ENCODE measurements at regions not wholly inside any gene's neighbourhood (a gene's known extent, or its start where the extent isn't known, plus 50 kb on each side); places are given as distances from the start of the nearest gene placed in this dataset.

DNA sequence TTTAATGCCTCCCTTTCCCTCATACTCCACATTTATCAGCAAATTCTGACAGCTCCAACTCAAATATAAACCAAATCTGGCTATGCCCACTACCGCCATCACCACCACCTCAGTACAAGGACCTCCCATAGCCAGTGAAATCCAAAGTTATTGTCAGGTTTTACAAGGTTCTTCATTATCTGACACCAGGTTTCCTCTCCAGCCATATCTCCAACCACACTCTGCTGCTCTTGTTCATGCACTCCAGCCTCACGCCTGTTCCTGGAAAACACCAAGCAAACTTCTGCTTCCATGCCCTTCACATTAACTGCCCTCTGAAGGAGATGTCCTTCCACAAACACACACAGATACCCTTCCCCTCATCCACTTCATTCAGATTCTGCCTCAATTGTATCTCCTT lies 102.2 kb upstream of the MIR17HG start:
- H3K4me1 Mint-ChIP-seq = peaks cover 12% of the 10 kb centered on the region
- ATAC-seq (no peak), DNase-seq (ENCODE audit: low spot score) (no peak)
- H3K27ac Mint-ChIP-seq = no peak overlapping the region
- POLR2A ChIA-PET = interaction anchor here (0.7 kb wide), 1 partner anchor 42 kb away, joined by 4 read pairs; no protein-coding TSS in a partner anchor
- H3K27me3 Mint-ChIP-seq (ENCODE audit: low read depth) = no peaks in the 10 kb centered on the region
- CTCF ChIA-PET = no interaction called here
- TF ChIP-seq SMAD4 (CRISPR knock-in tag; IDR thresholded peaks at IDR 0.05) (no peak), NR2C2 (CRISPR knock-in tag; IDR thresholded peaks at IDR 0.05) (no peak), ZNF263 (CRISPR knock-in tag; IDR thresholded peaks at IDR 0.05; ENCODE audit: low read depth) (no peak), JAZF1 (CRISPR knock-in tag; IDR thresholded peaks at IDR 0.05) (no peak), ELF4 (CRISPR knock-in tag; IDR thresholded peaks at IDR 0.05; ENCODE audit: low read depth) (no peak), CREM (CRISPR knock-in tag; IDR thresholded peaks at IDR 0.05) (no peak)
- TF ChIP-seq, protein P1, sequence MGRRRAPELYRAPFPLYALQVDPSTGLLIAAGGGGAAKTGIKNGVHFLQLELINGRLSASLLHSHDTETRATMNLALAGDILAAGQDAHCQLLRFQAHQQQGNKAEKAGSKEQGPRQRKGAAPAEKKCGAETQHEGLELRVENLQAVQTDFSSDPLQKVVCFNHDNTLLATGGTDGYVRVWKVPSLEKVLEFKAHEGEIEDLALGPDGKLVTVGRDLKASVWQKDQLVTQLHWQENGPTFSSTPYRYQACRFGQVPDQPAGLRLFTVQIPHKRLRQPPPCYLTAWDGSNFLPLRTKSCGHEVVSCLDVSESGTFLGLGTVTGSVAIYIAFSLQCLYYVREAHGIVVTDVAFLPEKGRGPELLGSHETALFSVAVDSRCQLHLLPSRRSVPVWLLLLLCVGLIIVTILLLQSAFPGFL (CRISPR knock-in tag; IDR thresholded peaks at IDR 0.05; ENCODE audit: borderline replicate concordance) = no peak
- TF ChIP-seq, protein P2, sequence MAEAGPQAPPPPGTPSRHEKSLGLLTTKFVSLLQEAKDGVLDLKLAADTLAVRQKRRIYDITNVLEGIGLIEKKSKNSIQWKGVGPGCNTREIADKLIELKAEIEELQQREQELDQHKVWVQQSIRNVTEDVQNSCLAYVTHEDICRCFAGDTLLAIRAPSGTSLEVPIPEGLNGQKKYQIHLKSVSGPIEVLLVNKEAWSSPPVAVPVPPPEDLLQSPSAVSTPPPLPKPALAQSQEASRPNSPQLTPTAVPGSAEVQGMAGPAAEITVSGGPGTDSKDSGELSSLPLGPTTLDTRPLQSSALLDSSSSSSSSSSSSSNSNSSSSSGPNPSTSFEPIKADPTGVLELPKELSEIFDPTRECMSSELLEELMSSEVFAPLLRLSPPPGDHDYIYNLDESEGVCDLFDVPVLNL (CRISPR knock-in tag; IDR thresholded peaks at IDR 0.05; ENCODE audit: borderline replicate concordance, low read depth) = no peak
- TF ChIP-seq, protein P3, sequence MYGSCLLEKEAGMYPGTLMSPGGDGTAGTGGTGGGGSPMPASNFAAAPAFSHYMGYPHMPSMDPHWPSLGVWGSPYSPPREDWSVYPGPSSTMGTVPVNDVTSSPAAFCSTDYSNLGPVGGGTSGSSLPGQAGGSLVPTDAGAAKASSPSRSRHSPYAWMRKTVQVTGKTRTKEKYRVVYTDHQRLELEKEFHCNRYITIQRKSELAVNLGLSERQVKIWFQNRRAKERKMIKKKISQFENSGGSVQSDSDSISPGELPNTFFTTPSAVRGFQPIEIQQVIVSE (CRISPR knock-in tag; IDR thresholded peaks at IDR 0.05; ENCODE audit: borderline replicate concordance) = no peak
- TF ChIP-seq, protein P4, sequence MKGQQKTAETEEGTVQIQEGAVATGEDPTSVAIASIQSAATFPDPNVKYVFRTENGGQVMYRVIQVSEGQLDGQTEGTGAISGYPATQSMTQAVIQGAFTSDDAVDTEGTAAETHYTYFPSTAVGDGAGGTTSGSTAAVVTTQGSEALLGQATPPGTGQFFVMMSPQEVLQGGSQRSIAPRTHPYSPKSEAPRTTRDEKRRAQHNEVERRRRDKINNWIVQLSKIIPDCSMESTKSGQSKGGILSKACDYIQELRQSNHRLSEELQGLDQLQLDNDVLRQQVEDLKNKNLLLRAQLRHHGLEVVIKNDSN (CRISPR knock-in tag; IDR thresholded peaks at IDR 0.05) = no peak
- TF ChIP-seq, protein P5, sequence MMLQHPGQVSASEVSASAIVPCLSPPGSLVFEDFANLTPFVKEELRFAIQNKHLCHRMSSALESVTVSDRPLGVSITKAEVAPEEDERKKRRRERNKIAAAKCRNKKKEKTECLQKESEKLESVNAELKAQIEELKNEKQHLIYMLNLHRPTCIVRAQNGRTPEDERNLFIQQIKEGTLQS (CRISPR knock-in tag; conservative IDR thresholded peaks at IDR 0.05) = no peak
- TF ChIP-seq, protein P6, sequence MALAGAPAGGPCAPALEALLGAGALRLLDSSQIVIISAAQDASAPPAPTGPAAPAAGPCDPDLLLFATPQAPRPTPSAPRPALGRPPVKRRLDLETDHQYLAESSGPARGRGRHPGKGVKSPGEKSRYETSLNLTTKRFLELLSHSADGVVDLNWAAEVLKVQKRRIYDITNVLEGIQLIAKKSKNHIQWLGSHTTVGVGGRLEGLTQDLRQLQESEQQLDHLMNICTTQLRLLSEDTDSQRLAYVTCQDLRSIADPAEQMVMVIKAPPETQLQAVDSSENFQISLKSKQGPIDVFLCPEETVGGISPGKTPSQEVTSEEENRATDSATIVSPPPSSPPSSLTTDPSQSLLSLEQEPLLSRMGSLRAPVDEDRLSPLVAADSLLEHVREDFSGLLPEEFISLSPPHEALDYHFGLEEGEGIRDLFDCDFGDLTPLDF (CRISPR knock-in tag; IDR thresholded peaks at IDR 0.05) = no peak
- TF ChIP-seq, protein P7, sequence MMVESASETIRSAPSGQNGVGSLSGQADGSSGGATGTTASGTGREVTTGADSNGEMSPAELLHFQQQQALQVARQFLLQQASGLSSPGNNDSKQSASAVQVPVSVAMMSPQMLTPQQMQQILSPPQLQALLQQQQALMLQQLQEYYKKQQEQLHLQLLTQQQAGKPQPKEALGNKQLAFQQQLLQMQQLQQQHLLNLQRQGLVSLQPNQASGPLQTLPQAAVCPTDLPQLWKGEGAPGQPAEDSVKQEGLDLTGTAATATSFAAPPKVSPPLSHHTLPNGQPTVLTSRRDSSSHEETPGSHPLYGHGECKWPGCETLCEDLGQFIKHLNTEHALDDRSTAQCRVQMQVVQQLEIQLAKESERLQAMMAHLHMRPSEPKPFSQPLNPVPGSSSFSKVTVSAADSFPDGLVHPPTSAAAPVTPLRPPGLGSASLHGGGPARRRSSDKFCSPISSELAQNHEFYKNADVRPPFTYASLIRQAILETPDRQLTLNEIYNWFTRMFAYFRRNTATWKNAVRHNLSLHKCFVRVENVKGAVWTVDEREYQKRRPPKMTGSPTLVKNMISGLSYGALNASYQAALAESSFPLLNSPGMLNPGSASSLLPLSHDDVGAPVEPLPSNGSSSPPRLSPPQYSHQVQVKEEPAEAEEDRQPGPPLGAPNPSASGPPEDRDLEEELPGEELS (CRISPR knock-in tag; IDR thresholded peaks at IDR 0.05) = no peak
- H3K4me3 Mint-ChIP-seq = no peak overlapping the region
- H3K36me3 Mint-ChIP-seq = peaks cover 9% of the 10 kb centered on the region
- peaks cover 14% of the 10 kb centered on the region for H3K9me3 Mint-ChIP-seq

DNA sequence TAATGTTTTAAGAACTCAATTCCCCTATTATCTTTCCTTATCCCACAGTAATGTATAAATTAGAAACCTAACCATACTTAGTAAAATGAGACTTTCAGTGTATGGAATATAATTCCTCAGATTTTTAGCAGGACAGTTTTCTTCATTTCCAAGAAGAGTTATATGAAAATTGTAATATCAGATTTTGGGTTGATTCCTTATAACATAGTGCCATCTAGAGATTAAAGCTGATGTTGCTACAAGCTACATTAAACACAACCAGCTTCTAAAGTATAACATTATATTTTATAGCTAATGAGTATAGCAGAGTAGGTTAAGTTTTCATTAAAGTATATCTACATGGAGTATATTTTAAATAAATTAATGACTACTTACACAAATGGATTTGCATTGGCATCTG lies 99.7 kb upstream of the MIR17HG start:
- H3K9me3 Mint-ChIP-seq = peaks cover 7% of the 10 kb centered on the region
- DNase-seq (ENCODE audit: low spot score) (no peak), ATAC-seq (no peak)
- no peak overlapping the region for H3K27ac Mint-ChIP-seq
- POLR2A ChIA-PET = no interaction called here
- CTCF ChIA-PET = interaction anchor here (0.5 to 1.9 kb wide), 19 partner anchors 14 to 381 kb away, joined by 3 to 28 read pairs (median 3); no protein-coding TSS in a partner anchor
- peaks cover 6% of the 10 kb centered on the region for H3K36me3 Mint-ChIP-seq
- H3K4me3 Mint-ChIP-seq = no peak overlapping the region
- H3K4me1 Mint-ChIP-seq = peaks cover 12% of the 10 kb centered on the region
- TF ChIP-seq EMX1 (CRISPR knock-in tag; IDR thresholded peaks at IDR 0.05) = no peak
- no peak for TF ChIP-seq TCF7 (CRISPR knock-in tag; IDR thresholded peaks at IDR 0.05; ENCODE audit: low read depth)
- no peak for TF ChIP-seq GTF2I (CRISPR knock-in tag; conservative IDR thresholded peaks at IDR 0.05)
- TF ChIP-seq, protein P8, sequence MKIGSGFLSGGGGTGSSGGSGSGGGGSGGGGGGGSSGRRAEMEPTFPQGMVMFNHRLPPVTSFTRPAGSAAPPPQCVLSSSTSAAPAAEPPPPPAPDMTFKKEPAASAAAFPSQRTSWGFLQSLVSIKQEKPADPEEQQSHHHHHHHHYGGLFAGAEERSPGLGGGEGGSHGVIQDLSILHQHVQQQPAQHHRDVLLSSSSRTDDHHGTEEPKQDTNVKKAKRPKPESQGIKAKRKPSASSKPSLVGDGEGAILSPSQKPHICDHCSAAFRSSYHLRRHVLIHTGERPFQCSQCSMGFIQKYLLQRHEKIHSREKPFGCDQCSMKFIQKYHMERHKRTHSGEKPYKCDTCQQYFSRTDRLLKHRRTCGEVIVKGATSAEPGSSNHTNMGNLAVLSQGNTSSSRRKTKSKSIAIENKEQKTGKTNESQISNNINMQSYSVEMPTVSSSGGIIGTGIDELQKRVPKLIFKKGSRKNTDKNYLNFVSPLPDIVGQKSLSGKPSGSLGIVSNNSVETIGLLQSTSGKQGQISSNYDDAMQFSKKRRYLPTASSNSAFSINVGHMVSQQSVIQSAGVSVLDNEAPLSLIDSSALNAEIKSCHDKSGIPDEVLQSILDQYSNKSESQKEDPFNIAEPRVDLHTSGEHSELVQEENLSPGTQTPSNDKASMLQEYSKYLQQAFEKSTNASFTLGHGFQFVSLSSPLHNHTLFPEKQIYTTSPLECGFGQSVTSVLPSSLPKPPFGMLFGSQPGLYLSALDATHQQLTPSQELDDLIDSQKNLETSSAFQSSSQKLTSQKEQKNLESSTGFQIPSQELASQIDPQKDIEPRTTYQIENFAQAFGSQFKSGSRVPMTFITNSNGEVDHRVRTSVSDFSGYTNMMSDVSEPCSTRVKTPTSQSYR (CRISPR knock-in tag; IDR thresholded peaks at IDR 0.05) = no peak
- no peak for TF ChIP-seq SMAD3 (CRISPR knock-in tag; IDR thresholded peaks at IDR 0.05; ENCODE audit: borderline replicate concordance)
- TF ChIP-seq, protein P9, sequence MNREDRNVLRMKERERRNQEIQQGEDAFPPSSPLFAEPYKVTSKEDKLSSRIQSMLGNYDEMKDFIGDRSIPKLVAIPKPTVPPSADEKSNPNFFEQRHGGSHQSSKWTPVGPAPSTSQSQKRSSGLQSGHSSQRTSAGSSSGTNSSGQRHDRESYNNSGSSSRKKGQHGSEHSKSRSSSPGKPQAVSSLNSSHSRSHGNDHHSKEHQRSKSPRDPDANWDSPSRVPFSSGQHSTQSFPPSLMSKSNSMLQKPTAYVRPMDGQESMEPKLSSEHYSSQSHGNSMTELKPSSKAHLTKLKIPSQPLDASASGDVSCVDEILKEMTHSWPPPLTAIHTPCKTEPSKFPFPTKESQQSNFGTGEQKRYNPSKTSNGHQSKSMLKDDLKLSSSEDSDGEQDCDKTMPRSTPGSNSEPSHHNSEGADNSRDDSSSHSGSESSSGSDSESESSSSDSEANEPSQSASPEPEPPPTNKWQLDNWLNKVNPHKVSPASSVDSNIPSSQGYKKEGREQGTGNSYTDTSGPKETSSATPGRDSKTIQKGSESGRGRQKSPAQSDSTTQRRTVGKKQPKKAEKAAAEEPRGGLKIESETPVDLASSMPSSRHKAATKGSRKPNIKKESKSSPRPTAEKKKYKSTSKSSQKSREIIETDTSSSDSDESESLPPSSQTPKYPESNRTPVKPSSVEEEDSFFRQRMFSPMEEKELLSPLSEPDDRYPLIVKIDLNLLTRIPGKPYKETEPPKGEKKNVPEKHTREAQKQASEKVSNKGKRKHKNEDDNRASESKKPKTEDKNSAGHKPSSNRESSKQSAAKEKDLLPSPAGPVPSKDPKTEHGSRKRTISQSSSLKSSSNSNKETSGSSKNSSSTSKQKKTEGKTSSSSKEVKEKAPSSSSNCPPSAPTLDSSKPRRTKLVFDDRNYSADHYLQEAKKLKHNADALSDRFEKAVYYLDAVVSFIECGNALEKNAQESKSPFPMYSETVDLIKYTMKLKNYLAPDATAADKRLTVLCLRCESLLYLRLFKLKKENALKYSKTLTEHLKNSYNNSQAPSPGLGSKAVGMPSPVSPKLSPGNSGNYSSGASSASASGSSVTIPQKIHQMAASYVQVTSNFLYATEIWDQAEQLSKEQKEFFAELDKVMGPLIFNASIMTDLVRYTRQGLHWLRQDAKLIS (CRISPR knock-in tag; IDR thresholded peaks at IDR 0.05; ENCODE audit: borderline replicate concordance) = no peak
- TF ChIP-seq ZNF219 (CRISPR knock-in tag; IDR thresholded peaks at IDR 0.05; ENCODE audit: borderline replicate concordance) = no peak
- no peaks in the 10 kb centered on the region for H3K27me3 Mint-ChIP-seq (ENCODE audit: low read depth)
